GM21360 (cell line): ENCODE measurements at regions not wholly inside any gene's neighbourhood (a gene's known extent, or its start where the extent isn't known, plus 50 kb on each side); places are given as distances from the start of the nearest gene placed in this dataset.

ENCODE experiments used
- ATAC-seq: cut with Tn5 transposase; IDR thresholded peaks from one replicate; pipeline ENCODE4 v1.9.1; 2021; ENCODE audit warnings: mild to moderate bottlenecking, moderate library complexity; ENCODE audit not compliant: unreplicated experiment

GRCh38 chr21:28378026-28378425 is 614.7 kb downstream of the LTN1 start:
- no peak for ATAC-seq

- no peak for ATAC-seq
Measured at GRCh38 chr21:28375708-28376385, 616.8 kb downstream of the LTN1 start.

- no peak for ATAC-seq
Measured at GRCh38 chr21:28374881-28375280, 617.8 kb downstream of the LTN1 start.

GRCh38 chr21:28371713-28372112 is 621.0 kb downstream of the LTN1 start:
- ATAC-seq = no peak

GRCh38 chr21:28359300-28359699 is 633.4 kb downstream of the LTN1 start:
- no peak for ATAC-seq

GRCh38 chr21:28358702-28359101 is 634.0 kb downstream of the LTN1 start:
- no peak for ATAC-seq

GRCh38 chr21:28358170-28358569 is 634.5 kb downstream of the LTN1 start:
- no peak for ATAC-seq

GRCh38 chr21:28357743-28358142 is 634.9 kb downstream of the LTN1 start:
- no peak for ATAC-seq

GRCh38 chr21:28356422-28356821 is 636.3 kb downstream of the LTN1 start:
- ATAC-seq = no peak

- ATAC-seq = no peak
Measured at GRCh38 chr21:28345934-28346333, 646.7 kb downstream of the LTN1 start.

- no peak for ATAC-seq
Measured at GRCh38 chr21:28344985-28345384, 647.7 kb downstream of the LTN1 start.

GRCh38 chr21:28342212-28342810 is 650.4 kb downstream of the LTN1 start:
- ATAC-seq = no peak

- no peak for ATAC-seq
Measured at GRCh38 chr21:28339403-28339802, 653.3 kb downstream of the LTN1 start.

GRCh38 chr21:28338701-28339305 is 653.9 kb downstream of the LTN1 start:
- no peak for ATAC-seq

- peak; percentile 53 for ATAC-seq
Measured at GRCh38 chr21:28337315-28337714, 655.4 kb downstream of the LTN1 start.

- no peak for ATAC-seq
Measured at GRCh38 chr21:28336314-28336713, 656.4 kb downstream of the LTN1 start.

- ATAC-seq = peak; percentile 74
Measured at GRCh38 chr21:28334407-28334806, 658.3 kb downstream of the LTN1 start.

- ATAC-seq = no peak
Measured at GRCh38 chr21:28333578-28334075, 659.0 kb downstream of the LTN1 start.

- ATAC-seq = no peak
Measured at GRCh38 chr21:28332796-28333195, 659.9 kb downstream of the LTN1 start.

GRCh38 chr21:28325618-28326017 is 667.1 kb downstream of the LTN1 start:
- no peak for ATAC-seq

GRCh38 chr21:28324690-28325089 is 668.0 kb downstream of the LTN1 start:
- ATAC-seq = no peak
